HG03139 (cell line): ENCODE measurements at regions not wholly inside any gene's neighbourhood (a gene's known extent, or its start where the extent isn't known, plus 50 kb on each side); places are given as distances from the start of the nearest gene placed in this dataset.

Experiments used
- ATAC-seq: cut with Tn5 transposase; IDR thresholded peaks from one replicate; pipeline ENCODE4 v1.9.1; 2021; ENCODE audit not compliant: unreplicated experiment

DNA sequence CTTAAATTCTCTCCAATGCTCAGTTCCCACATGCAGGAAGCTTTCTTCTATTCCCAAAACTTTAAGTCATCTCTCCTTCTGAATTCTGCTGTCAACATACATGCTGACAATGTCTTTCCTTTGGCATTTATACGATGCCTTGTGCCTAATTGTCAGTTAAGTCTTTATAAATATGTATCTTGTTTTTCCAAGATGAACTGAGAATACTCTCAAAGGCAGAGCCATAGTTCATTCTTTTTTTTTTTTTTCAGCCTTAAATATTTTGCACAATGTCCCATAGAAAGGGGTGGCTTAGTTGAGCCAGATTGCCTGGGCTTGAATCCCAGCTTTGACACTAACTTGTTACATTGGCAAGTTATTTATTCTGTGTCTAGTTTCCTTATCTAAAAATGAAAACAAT lies 210.6 kb downstream of the QDPR start:
- no peak for ATAC-seq

DNA sequence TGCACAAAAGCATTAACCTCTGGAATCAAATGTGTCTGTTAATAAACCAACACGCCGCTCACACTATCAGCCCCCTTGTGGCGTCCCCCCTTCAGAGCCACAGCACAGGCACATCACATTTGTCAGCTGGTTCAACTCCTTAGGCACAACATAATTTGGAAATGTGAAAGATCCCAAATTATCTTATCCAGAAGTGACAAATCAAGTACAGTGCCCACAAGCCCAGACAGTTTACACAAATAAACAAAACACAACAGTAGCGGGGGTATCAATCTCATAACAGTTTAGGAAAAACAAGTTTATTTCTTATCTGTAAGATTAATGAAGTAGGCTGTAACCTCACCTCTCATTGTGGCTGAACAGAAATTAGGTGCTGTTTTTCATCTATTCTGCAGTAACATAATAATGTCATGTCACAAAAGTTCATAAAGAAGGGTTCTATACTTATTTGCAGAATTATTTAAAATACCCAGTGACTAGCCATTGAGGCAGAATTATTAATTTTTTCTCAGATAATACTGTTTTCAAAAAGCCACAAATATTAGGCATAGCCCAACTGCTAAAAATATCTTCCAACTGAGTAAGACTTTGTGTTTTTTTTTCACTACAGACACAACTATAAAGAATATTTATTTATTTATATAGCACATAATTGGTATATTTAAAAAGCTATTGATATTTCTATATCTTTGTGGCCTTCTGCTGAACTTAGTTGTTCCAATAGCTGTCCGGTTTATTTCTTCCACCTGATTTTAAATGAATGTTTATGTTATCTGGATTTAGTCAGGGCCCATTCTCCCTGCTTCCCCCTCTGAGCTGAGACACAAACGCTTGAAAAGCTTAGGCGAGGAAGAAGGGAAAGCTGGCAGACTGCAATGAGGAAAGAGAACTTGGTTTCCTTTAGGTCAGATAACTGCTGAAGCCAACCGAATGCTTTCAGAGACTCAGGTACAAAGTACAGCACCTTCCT lies 214.7 kb downstream of the QDPR start:
- ATAC-seq = no peak

GRCh38 chr4:17293901-17294300 lies 218.0 kb downstream of the QDPR start:
- no peak for ATAC-seq

- no peak for ATAC-seq
Measured at GRCh38 chr4:17288151-17288550, 223.7 kb downstream of the QDPR start.

DNA sequence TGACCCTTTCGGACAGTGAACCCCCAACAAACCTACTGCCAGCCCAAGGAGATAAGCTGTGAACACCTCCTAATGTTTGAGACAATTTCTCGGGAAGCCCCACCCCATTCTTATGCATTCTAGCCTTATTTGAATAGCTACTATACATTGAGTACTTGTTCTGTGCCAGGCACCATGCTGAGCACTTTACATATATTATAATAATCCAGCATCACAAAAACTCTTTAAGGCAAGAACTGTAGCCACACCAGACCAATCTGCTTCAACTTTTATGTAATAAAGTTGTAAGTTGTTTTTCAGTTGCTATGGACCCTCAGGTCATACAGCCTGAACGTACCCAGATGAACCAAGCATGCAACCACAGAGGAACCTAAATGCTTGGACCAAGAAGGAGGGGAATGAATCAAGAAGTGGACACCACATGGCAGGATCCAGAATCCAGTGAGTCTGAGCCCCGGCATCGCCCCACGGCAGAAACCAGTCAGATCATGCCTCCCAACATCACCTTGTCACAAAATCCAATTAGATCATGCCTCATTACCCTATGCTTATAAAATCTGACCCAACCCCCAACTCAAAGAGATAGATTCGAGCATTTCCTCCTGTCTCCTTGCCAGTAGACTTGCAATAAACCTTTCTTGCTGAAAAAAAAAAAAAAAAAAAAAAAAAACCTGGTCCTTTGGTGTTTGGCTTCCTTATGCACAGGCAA lies 225.0 kb downstream of the QDPR start:
- no peak for ATAC-seq

DNA sequence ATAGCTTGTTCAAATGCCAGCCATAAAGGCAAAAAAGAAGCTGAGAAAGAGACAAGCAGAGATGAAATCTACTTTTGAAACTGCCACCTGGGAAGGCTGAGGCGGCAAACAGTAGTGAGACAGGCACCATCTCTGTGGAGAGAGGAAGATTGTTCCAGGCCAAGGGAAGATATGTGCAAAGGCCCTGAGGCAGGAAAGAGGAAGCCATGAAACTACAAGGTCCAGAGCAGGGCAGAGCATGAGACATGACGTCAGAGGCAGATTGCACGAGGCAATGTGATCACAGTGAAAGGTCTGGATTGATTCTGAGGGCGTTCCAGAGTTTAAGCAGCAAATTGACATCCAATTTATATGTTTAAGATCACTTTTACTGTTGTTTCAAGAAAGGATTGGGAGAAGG lies 226.1 kb downstream of the QDPR start:
- no peak for ATAC-seq

DNA sequence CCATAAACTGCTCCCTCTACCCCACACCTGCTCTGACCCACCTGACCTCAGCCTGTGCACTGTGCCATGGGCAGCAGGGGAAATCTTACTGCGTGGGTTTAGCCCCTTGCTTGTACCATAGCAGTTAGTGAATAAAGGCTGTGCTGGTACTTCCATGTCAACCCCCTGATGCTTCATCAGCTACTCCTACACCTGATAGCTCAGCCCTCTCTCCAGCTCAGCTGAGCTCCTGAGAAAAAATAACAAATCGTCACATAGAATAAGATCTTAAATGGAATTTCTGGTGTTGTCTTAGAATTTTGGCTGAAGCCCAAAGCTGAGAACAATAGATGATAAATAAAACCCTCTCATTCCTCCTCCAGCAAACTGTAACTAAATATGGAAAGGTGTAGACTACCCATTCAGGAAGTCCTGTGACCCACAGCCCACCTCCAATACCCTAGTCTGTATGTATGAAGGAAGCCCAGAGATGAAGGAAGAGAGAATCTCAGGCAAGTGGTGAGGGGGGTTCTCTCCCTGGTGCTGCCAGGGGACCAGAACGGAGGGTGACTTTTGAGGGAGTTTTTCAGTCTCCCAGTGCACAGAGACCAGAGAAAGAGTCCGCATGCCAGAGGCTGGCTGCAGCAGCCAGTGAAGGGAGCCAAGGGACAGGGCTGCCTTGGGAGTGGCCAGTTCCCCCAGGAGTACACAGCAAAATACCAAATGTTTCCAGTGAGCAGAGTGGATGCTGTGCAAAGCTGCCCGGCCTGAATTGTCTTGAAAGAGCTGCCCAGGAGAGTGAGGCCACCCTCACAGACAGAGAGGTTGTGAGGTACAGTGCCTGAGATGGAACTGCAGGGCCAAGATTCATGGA lies 227.3 kb downstream of the QDPR start:
- no peak for ATAC-seq

DNA sequence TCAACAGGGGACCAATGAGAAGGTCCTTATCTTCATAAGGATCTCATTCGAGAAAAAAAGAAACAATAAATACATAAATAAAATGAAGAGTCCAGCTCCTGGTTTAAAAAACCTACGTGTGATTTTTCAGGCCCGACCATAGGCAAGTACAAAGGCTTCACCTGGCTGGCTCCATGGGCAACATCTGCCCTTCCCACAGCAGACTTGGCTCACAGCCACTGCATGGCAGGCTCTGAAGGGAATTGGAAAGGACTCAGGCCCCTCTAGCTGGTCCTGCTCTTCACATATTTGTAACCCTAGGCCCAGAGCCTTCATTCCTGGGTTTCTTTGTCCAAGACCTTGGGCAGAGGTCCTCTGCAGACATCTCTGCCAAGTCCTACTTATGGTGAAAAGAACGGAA lies 228.1 kb downstream of the QDPR start:
- no peak for ATAC-seq

DNA sequence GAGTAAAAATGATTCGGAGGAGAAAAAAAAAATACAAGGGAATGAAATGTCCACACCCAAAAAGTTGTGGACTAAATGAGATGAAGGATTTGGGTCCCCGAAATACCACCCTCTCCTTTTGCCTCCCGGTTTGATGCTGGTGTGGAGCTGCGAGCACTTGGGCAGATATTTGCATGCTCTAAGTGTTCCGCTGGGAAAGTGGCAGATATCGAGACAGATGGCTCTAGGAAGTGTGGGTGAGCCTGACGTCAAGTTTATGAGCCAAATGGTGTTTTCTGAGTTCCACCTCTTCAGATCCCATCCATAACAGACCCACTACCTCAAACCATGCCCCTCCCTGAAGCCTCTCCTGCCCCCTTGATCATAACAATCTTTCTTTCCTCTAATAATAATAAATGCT lies 228.6 kb downstream of the QDPR start:
- ATAC-seq = no peak

DNA sequence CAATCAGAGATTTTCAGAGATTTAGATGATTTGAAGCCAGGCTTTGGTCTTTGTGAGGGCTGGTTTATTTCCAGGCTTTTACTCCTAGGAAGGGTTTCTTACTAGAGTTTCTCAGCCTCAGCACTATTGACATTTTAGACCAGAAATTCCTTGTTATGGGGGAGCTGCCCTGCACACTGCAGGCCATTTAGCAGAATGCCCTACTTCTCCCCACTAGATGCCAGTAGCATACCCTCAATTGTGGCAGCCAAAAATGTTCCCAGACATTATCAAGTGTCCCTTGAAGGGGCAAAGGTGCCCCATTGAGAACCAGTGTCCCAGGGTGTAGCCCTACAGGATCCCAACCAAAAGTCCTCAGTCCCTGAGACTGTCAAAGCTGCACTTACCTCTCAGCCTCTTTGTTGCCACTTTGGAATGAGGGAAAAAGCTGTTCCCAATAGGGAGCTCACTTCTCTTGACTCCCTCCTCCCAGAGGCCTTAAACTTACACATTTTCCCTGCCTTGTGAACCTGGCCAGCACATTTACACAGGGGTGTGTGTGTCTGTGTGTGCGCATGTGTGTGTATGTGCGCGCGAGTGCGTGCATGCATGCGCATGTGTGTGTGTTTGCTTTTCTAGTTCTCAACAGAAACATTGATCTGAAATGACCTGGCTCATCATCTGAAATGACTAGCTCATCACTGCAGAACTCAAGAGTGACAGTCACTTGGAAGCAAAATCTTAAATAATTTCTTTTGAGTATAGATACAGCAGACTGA lies 231.4 kb downstream of the QDPR start:
- ATAC-seq = no peak

DNA sequence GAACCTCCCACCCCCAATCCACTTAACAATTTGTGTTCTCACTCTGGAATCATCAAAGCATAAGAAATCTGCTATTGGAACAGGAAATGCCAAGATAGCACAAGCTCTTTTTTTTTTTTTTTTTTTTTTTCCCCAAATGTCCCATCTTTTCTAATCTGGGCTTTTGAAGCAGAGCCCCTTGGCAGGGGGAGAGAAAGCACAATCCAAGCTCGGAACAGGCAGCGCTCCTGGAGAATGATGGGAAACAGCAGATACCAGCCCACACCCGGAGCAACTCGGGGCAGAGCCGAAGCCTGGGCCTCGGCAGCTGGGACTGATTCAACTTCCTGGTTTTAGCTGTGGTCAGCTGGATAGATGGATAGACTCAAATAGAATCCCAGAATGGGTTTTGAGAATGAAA lies 235.1 kb downstream of the QDPR start:
- no peak for ATAC-seq

DNA sequence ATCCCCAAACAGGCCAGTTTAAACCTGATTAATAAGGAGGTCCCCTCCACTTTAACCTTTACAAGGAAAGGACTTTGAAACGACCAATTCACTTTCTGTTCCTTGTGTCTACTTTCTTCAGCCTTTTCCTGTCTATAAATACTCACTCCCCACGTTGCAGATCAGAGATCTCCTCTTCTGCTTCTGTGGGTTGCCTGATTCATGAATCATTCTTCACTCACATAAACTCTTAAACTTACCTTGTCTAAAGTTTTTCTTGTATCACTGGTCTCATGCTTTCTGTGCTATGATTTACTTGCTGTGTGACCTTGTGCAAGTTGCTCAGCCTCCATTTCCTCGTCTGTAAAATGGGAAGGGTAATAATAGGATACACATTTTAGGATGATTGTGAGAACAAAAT lies 236.1 kb downstream of the QDPR start:
- ATAC-seq = no peak

DNA sequence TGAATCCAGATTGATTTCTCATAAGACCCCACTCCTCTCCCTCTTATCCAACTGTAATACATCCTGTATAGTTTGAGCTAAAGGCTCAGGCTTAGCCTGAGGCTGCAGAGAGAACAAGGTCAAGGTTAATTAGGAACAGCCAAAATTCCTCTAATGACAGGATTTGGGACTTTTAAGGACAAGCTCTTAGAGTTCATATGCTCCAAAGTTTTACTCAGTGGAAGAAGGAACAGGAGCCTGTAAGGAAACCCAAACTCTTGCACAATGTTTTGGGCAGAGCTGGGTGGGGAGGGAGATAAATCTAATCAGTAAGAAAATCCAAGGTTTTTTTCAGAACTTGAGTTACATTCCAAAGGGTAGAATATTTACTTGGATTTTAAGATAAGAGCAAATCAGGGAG lies 238.8 kb downstream of the QDPR start:
- ATAC-seq = no peak

- no peak for ATAC-seq
Measured at GRCh38 chr4:17272154-17272553, 239.7 kb downstream of the QDPR start.

DNA sequence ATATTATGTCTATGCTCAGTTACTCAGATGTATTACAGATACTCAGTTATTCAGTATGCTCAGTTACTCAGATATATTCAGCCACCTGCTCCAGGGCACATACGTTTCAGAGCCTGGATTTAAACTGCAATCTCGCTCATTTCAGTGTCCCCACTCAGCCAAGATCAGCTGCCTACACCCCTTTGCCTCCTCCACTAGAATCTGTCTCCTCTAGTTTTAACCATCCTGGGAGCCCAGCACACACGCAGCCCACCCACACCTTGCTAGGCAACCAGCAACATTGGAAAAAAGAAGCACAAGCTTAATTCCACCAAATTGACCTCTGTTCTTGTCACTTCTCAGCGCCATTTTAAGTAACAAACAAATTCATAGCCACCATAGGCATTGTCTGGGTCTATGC lies 246.2 kb downstream of the QDPR start:
- no peak for ATAC-seq

DNA sequence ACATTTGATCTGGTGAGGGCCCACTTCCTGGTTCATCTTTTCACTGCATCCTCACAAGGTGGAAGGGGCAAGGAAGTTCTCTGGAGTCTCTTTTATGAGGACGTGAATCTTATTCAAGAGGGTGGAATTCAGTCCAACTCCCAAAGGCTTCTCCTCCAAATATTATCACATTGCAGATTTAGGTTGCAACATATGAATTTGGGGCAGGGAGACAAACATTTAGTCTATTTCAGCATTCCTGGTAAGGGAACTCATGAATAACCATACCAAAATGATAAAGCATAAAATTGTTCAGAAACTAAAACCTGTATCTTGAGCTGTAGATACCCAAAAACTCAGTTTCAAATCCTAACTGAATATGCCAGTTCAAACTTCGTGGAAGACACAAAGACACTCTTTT lies 246.8 kb downstream of the QDPR start:
- ATAC-seq = no peak

- no peak for ATAC-seq
Measured at GRCh38 chr4:17260166-17260907, 251.6 kb downstream of the QDPR start.

DNA sequence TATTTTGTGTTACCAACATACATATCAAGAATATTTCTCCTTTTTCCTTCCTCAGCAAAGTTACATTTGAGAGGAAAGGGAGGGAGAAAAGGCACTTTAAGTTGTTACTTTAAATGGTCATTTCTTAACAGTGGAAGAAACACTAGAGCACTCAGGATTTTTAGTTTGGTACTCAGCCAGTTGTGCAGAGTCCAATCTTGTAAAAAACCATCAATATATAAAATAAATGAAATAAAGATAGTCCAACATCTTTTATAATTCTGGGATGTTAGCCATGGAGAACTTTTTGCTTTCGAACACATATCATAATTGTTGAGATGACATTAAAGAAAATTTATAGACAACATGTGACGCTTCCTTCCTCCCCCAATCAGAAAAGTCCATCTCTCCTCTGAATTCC lies 253.8 kb downstream of the QDPR start:
- no peak for ATAC-seq

GRCh38 chr4:17252131-17252530 lies 259.8 kb downstream of the QDPR start:
- no peak for ATAC-seq

DNA sequence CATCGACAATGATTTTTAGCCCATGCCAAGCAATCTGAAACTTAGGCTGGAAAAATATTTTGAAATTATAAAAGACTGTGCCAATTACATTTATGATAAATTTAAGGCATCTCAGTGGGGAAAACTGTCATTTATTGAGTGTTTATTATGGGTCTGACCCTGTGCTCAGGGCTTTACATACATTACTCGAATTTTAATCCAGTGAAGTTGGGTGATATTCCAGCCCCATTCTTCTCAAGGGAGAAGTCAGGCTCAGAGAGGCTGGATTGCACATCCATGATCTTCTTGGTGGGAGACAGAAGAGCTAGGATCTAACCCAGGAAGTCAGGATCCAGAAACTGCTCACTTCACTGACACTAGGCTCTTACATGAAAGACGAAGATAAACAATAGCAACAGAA lies 260.8 kb downstream of the QDPR start:
- ATAC-seq = no peak
